ENCODE measurements at regions not wholly inside any gene's neighbourhood (a gene's known extent, or its start where the extent isn't known, plus 50 kb on each side); places are given as distances from the start of the nearest gene placed in this dataset.

DNA sequence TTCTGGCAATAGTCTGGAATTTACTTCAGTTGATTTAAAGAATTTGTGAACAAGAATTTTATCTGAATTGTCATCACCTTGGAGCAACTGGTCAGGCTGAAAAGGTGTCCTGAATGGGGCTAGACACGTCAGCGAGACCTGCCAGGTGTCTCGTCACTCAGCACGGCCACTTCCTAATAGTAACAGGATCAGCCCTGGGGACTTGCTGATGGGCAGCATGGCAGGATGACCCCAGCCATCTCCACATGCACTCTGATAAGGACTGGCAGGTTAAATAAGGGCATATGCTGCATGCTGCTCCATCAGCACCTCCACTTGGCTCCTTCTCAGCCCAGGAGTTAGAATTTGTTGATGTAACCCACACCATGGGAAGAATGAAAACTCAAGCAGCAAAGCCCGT lies 224.2 kb downstream of the FOXO1 start:
- DNase-seq, result no peak

GRCh38 chr13:40442826-40443225 lies 223.6 kb downstream of the FOXO1 start:
- no peak for DNase-seq

DNA sequence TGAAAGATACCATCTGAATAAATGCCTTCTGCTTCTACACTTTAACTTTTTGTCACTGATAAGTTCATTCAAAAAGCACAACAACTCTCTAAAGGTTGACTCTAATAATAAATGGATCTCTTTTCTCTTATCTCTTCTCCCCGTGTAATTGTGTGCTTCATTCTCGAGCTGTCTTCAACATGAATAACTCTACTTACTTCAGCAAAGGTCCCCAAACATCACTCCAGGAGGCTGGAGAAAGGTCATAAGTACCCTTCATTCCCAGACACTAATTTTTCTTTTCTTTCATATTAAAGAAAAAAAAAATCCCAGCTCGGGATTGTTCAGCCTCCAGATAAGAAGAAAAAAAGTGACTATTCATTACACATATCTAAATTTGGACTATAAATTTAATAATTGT lies 222.2 kb downstream of the FOXO1 start:
- no peak for DNase-seq

GRCh38 chr13:40445557-40445990 lies 220.9 kb downstream of the FOXO1 start:
- no peak for DNase-seq

DNA sequence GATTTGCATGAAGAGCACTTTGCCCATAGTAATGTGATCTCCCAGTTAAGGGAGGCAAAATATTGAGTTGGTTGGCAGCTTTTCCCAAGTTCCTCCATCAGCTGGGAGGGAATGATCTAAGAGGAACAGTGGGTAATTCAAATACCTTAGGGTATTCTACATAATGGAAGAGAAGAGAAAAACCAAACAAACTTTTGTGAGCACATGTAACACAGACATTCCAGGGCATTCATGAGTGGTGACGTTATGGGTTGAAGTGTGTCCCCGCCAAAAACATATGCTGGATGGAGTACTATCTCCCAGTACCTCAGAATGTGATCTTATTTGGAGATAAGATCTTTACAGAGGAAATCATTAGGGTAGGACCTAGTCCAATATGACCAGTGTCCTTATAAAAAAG lies 220.1 kb downstream of the FOXO1 start:
- DNase-seq, result no peak

DNA sequence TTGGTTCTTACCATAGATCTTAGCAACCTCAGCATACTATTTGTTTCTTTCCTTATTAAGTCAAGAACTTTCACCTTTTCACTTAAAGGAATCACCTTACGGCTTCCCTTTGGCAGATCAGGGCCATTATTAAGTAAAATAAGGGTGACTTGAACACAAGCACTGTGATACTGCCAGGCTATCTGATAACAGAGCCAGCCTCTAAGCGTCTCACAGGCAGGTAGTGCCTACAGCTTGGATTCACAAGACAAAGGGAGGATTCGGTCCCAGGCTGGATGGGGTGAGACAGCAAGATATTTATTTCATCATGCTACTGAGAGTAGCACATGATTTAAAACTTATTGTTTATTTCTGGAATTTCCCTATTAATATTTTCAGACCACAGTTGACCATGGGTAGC lies 218.6 kb downstream of the FOXO1 start:
- DNase-seq, result no peak

DNA sequence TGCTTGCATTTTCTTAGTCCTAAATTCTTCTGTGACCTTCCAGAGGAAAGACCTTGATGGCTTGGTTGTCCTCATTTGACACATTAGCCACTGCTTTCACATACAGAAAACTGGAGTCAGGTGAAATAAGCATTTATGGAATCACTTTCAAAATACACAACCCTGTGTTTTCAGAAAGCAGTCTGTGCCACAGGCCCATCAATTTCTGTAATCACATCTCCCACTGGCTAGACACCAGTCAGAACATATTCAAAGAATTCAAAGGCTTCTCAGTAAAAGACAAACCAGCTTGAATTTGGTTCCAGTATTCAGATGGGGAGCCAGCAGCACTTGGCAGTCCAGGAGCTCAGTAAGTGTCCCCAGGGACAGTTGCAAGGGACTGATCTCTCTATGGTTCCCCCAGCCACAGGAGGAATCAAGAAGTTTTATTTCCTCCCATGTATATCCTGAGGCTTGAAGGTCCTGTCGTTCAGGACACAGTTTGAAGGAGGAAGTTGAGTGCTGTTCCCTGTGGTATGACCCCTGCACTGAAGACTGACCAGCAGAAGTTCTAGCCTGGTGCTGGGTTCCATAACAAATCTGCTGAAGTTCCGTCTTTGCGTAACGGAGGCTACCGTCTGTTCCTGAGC lies 214.3 kb downstream of the FOXO1 start:
- no peak for DNase-seq

DNA sequence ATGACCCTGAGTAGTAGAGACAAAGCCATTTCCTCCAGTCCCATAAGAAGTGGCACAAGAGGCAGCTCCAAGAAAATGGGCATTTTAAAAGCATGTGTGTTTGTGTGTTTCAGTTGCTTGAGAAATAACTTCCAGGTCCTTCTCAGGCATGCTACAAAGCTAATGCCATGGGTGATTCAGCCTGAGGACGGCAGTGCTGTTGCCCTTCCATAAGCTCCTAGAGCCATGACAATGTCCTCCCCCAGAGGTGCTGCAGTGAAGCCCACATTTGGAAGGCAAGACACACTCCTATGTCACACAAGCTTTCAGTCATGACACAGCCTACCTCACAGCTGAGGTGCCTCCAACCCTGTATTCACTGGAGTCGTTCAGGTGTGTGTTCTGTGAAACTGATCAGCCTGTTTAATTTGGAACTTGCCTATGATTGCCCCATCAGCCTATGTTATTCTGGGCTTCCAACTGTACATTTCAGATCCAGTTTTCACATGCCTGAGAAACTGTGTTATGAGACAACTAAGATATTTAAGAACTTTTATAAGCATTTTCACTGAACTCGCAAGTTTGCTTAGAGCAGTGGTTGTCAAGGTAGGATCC lies 213.6 kb downstream of the FOXO1 start:
- no peak for DNase-seq

DNA sequence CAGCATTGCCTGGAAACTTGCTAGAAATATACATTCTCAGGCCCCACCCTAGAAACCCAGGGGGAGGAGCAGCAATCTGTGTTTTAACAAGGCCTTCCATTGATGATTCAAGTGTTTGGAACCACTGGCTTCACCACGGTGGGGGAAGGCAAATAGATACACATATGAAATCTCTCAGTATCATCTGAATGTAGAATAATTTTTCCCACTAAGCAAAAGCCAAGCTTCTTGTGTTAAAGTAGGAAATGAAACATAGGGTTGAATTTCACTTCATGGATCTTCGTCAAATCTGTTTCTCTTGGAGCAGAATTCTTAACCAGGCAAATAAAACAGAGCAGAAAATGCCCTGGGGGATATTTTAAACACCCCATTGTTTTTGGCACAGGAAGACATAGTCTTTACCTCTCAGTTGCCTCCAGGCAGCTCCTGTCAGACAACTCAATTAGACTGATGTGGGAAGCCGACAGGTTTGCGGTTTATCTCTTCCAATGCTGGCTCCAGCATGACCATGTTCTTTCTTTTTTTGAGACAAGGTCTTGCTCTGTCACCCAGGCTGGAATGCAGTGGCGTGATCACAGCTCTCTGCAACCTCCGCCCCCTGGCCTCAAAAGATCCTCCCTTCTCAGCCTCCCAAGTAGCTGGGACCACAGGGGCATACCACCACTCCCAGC lies 213.0 kb downstream of the FOXO1 start:
- DNase-seq, result peak; percentile 96

GRCh38 chr13:40456397-40456953 lies 210.0 kb downstream of the FOXO1 start:
- DNase-seq, result peak; percentile 61

DNA sequence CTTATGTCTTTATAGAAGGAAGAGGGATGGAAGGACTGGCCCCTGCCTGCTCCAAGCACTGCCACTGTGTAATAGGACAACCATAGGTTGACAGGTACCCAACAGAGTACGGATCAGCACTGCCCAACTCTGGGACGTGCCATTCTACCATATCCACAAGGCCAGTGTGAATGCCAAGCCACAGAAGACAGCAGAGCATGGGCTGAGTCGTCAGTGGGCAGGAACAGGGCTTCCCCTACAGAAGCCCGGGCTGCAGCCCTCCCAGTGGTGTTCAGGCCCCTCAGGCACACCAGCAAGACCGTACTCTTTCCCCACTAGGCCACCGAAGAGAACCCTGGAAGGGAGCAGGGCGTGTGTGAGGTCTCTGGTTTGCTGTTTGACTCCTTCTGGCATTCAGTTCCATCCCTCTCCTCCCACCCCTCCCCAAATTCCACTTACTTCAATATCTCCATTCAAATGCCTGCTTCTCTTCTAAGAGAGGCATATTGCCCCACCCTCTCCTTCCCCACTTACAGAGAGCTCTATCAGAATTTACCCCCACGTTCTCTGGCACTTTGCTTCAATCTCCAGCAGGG lies 209.4 kb downstream of the FOXO1 start:
- DNase-seq, result peak; percentile 51

- DNase-seq, result no peak
Observed at GRCh38 chr13:40457929-40458719, 208.3 kb downstream of the FOXO1 start.

DNA sequence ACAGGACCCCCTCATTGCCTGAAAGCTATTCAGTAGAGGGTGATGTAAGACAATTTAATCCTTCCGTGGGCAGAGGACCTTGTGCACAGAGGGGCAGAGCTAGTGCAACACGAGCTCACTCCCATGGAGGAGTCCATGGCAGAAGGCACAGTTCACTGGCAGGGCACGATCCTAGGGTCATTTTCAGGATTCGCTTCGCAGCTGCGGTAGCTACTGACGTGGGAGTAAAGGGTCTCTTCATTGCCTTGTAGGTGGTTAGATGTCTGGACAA lies 207.8 kb downstream of the FOXO1 start:
- DNase-seq, result no peak

DNA sequence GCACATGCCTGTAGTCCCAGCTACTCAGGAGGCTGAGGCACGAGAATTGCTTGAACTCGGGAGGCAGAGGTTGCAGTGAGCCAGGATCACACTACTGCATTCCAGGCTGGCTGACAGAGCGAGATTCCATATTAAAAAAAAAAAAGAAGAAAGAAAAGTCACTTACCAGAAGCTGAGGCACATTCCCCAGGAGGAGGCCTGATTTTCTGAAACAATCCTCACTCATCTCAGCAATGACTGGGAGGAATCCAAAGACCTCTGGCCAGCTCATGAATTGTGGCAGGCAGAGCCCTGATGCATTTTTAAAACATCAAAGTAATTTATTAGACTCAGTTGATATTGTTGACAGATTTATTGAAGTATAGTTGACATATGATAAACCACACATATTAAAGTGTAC lies 206.3 kb downstream of the FOXO1 start:
- no peak for DNase-seq

- no peak for DNase-seq
Observed at GRCh38 chr13:40464337-40465014, 202.0 kb downstream of the FOXO1 start.

- DNase-seq, result no peak
Observed at GRCh38 chr13:40465015-40465390, 201.4 kb downstream of the FOXO1 start.

DNA sequence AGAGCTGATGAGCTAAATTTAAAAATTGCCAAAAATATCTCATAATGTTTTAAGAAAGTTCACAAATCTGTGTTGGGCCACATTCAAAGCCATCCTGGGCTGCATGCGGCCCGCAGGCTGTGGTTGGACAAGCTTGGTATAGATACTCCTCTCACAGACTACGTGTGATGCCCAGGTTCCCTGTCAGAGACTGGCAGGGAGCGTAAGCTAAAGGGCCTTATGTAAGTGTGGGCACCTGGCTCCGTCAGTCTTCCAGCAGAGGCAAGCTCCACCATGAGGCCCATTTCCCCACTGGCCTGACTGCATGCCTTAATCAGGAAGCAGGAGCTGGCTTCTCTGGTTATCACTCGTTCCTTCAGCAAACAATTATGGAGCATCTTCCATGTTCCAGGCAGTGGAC lies 200.2 kb downstream of the FOXO1 start:
- no peak for DNase-seq

DNA sequence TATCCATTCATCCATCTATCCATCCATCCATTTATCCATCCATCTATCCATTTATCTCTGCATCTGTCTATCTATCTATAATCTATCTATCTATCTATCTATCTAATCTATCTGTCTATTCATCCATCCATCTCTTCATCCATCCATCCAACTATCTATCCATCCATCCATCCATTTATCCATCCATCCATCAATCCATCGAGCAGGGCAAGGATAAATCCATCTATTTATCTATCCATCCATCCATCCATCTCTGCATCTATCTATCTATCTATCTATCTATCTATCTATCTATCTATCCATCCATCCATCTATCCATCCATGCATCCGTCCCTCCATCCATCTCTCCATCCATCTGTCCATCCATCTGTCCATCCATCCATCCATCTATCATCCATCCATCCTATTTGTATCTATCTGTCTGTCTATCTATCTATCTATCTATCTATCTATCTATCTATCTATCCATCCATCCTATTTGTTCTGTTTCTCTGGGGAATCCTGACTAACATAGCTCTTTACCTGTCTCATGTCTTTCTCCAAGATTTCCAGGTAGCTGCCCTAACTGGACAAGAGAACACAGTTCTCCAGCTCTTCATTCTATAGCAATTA lies 198.1 kb downstream of the FOXO1 start:
- no peak for DNase-seq

DNA sequence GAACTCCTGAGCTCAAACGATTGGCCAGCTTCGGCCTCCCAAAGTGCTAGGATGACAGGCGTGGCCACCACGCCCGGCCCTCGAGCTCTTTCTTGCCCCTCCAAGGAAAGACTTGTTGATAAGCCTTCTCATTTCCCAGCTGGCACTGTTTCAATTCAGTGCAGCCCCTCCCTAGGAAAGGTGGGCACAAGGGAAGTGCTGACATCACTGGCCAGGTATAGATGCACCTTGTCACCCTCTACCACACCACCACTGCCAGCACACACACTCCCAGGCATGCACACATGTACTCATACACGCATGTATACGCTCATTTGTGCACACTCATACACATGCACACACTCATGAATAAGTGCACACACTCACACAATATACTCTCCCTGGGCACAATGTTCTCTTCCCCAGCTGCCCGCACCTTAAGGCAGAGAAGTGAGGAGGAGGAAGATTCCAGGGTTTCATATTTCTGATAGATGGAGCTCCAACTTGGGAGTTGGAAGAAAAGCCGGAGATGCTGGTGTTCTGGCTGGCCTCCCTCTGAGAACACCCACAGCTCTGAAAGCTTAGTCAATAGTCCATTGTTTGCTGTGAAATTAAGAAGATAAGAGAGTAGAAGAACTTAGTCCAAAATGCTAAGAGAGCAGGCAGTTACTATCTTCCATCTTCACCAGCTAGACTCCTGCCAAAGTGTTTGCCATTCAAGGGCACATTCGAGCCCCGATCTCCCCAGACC lies 196.7 kb downstream of the FOXO1 start:
- no peak for DNase-seq

- DNase-seq, result no peak
Observed at GRCh38 chr13:40470660-40471059, 195.8 kb downstream of the FOXO1 start.

DNA sequence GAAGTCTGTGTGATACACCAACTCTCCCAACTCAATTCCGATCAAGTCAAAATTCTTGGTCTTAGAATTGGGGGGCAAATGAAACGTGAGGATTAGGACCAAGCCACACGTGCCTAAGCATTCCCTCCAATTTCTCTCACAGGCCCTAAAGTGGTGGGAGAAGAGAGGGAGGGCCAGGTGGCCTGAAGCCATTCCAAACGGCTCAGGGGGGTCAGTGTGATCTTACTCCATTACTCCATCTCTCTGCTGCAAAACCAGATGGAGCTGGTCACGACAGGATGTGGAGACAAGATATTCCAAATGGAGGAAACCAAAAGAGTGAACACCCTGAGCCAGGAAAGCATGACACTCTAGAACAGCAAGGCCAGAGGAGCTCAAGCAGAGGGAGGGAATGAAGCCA lies 195.4 kb downstream of the FOXO1 start:
- DNase-seq, result no peak

DNA sequence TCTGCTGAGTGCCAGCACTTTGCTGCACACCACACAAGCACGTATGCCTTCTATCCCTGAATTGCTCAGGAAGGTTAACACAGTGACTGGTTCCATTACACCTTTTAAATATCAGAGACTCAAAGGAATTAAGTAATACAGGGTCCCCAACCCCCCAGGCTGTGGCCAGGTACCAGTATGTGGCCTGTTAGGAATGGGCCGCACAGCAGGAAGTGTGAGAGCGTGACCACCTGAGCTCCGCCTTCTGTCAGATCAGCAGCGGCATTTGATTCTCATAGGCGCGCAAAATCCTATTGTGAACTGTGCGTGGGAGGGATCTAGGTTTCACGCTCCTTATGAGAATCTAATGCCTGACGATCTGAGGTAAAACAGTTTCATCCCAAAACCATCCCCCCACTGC lies 194.5 kb downstream of the FOXO1 start:
- no peak for DNase-seq

All from islet precursor cell (in vitro differentiated cells).